Transverse colon (tissue), 4 donors: ENCODE measurements at regions not wholly inside any gene's neighbourhood (a gene's known extent, or its start where the extent isn't known, plus 50 kb on each side); places are given as distances from the start of the nearest gene placed in this dataset.

ENCODE experiments used
- DNase-seq: peaks from one replicate; pipeline ENCODE4 v3.0.0-alpha.2; 2019
- H3K27ac ChIP-seq, 4 donors: fragments of 200-600 bp; sonication (generic); 2 replicates each; pipeline ENCODE4 v1.5.1; 2016 to 2018; ENCODE audit warnings: inconsistent platforms in 4 of 4
- H3K27me3 ChIP-seq: fragments of 200-600 bp; sonication (generic); 2 replicates; pipeline ENCODE4 v1.5.1; 2017; ENCODE audit warnings: inconsistent platforms
- H3K36me3 ChIP-seq, 4 donors: fragments of 200-600 bp; sonication (generic); 2 replicates each; pipeline ENCODE4 v1.5.1; 2017 to 2019; ENCODE audit warnings: inconsistent platforms in 4 of 4
- H3K4me1 ChIP-seq, 4 donors: fragments of 200-600 bp; sonication (generic); 2 replicates each; pipeline ENCODE4 v1.5.1; 2017 to 2020; ENCODE audit warnings: inconsistent platforms in 4 of 4
- H3K4me3 ChIP-seq, 4 donors: fragments of 200-600 bp; sonication (generic); 1 replicate in 1 of 4; 2 replicates in 3 of 4; pipeline versions ENCODE4 v1.5.1 to v1.6.1; 2017 to 2019; ENCODE audit warnings: inconsistent platforms in 4 of 4
- H3K9me3 ChIP-seq, 2 donors: fragments of 200-600 bp; sonication (generic); 2 replicates each; pipeline ENCODE4 v1.5.1; 2017 to 2019; ENCODE audit warnings: inconsistent platforms in 2 of 2
- CTCF ChIP-seq, 5 experiments: fragments of 200-600 bp in 3 of 5; fragments of 450-650 bp in 2 of 5; sonication (generic) in 3 of 5; IDR thresholded peaks; 1 replicate in 2 of 5; 2 replicates in 3 of 5; pipeline ENCODE4 v1.5.1; 2016 to 2017; ENCODE audit warnings: antibody characterized with exemption in 5 of 5, inconsistent platforms in 3 of 5, mild to moderate bottlenecking in 2 of 5, moderate library complexity in 1 of 5
- EP300 ChIP-seq: sonication (generic); formaldehyde crosslinking; IDR thresholded peaks from one replicate; pipeline ENCODE4 v1.6.1; 2017; ENCODE audit warnings: antibody characterized with exemption, low read depth
- POLR2A ChIP-seq: fragments of 450-650 bp; IDR thresholded peaks from one replicate; pipeline ENCODE4 v1.6.1; 2016; ENCODE audit warnings: antibody characterized with exemption, mild to moderate bottlenecking, moderate library complexity
- POLR2AphosphoS5 ChIP-seq, 3 donors: sonication (generic); formaldehyde crosslinking; IDR thresholded peaks; one replicate each; pipeline ENCODE4 v1.6.1; 2016; ENCODE audit warnings: antibody characterized with exemption in 3 of 3
- WGBS, 2 donors: methylation state at CpG; one replicate each; pipeline ENCODE4 v1.1.5; 2018; ENCODE audit warnings: low coverage in 1 of 2; 5-methylcytosine and 5-hydroxymethylcytosine counted together
- in situ Hi-C, 4 donors: fragments of 200-750 bp; cut with MboI; loops; one replicate each; pipeline versions ENCODE4 v1.15.0 to v1.15.1; 2017; ENCODE audit warnings: low sequenced_read_pairs in 3 of 4, low pct_ligation_motif_present in 1 of 4, low pct_unique_long_range_greater_than_20kb in 1 of 4
- intact Hi-C: fragments of 100-400 bp; cut with DNase I; formaldehyde crosslinking; loops from one replicate; pipeline ENCODE4 v1.15.1; 2023; ENCODE audit warnings: low total_unique reads

- no peaks in the 10 kb centered on the region for H3K36me3 ChIP-seq
- H3K9me3 ChIP-seq, result peaks cover 4% of the 10 kb centered on the region in 2 donors
- H3K27me3 ChIP-seq, result no peaks in the 10 kb centered on the region
- H3K27ac ChIP-seq, result no peak overlapping the region
- no peak overlapping the region for H3K4me3 ChIP-seq
- intact Hi-C loops (no loop called here), in situ Hi-C loops (no loop called here)
- no peaks in the 10 kb centered on the region for H3K4me1 ChIP-seq
- no peak for DNase-seq
- TF ChIP-seq POLR2AphosphoS5 (IDR thresholded peaks at IDR 0.05) (no peak), EP300 (no peak), POLR2A (no peak)
These were observed 860.4 kb upstream of the FBXO33 start for GRCh38 chr14:40292664-40293063.

- no peaks in the 10 kb centered on the region for H3K4me1 ChIP-seq
- H3K4me3 ChIP-seq, result no peak overlapping the region
- H3K27ac ChIP-seq, result no peak overlapping the region
- in situ Hi-C loops (no loop called here), intact Hi-C loops (no loop called here)
- no peaks in the 10 kb centered on the region for H3K27me3 ChIP-seq
- no peaks in the 10 kb centered on the region for H3K36me3 ChIP-seq
- no peak for DNase-seq
- no peaks in the 10 kb centered on the region for H3K9me3 ChIP-seq
- TF ChIP-seq EP300 (no peak), POLR2AphosphoS5 (IDR thresholded peaks at IDR 0.05) (no peak), CTCF (IDR thresholded peaks at IDR 0.05) (no peak)
- WGBS, 2 donors, result 81 to 100% methylated on average over 1 of the region's 1 CpG
These were observed 850.0 kb upstream of the FBXO33 start for GRCh38 chr14:40282196-40282595.

- TF ChIP-seq POLR2AphosphoS5 (IDR thresholded peaks at IDR 0.05), result no peak
- 68 to 74% methylated on average over 3 to 4 of the region's 4 CpGs for WGBS, 2 donors
- intact Hi-C loops (no loop called here), in situ Hi-C loops (no loop called here)
- Histone ChIP-seq H3K4me1 (no peaks in the 10 kb centered on the region), H3K9me3 (no peaks in the 10 kb centered on the region), H3K36me3 (no peaks in the 10 kb centered on the region), H3K27ac (no peak overlapping the region), H3K4me3 (no peak overlapping the region), H3K27me3 (no peaks in the 10 kb centered on the region)
- no peak for DNase-seq
These were observed 848.4 kb upstream of the FBXO33 start for GRCh38 chr14:40280652-40281051.

GRCh38 chr14:40273417-40273816 lies 841.2 kb upstream of the FBXO33 start:
- 79 to 85% methylated on average over 3 to 4 of the region's 4 CpGs for WGBS, 2 donors

GRCh38 chr14:40271480-40271879 lies 839.2 kb upstream of the FBXO33 start:
- no peaks in the 10 kb centered on the region for H3K36me3 ChIP-seq
- WGBS, 2 donors, result 68 to 69% methylated on average over 1 of the region's 1 CpG
- no peak for DNase-seq
- no peak overlapping the region for H3K4me3 ChIP-seq
- H3K9me3 ChIP-seq, result no peaks in the 10 kb centered on the region
- no peaks in the 10 kb centered on the region for H3K4me1 ChIP-seq
- TF ChIP-seq POLR2A, result no peak
- TF ChIP-seq POLR2AphosphoS5 (IDR thresholded peaks at IDR 0.05), result no peak
- no peak for TF ChIP-seq EP300
- no peak for TF ChIP-seq CTCF (IDR thresholded peaks at IDR 0.05)
- H3K27ac ChIP-seq, result no peak overlapping the region
- in situ Hi-C loops (no loop called here), intact Hi-C loops (no loop called here)
- H3K27me3 ChIP-seq, result no peaks in the 10 kb centered on the region

More at GRCh38 chr14:40273417-40273816, 841.2 kb upstream of the FBXO33 start:
- Histone ChIP-seq H3K4me1 (no peaks in the 10 kb centered on the region), H3K27ac (no peak overlapping the region), H3K9me3 (no peaks in the 10 kb centered on the region), H3K36me3 (no peaks in the 10 kb centered on the region), H3K27me3 (no peaks in the 10 kb centered on the region), H3K4me3 (no peak overlapping the region)
- no peak for TF ChIP-seq POLR2AphosphoS5 (IDR thresholded peaks at IDR 0.05)
- TF ChIP-seq CTCF (IDR thresholded peaks at IDR 0.05), result no peak
- TF ChIP-seq EP300, result no peak
- TF ChIP-seq POLR2A, result no peak
- DNase-seq, result no peak
- in situ Hi-C loops (no loop called here), intact Hi-C loops (no loop called here)
